ENCODE measurements at regions not wholly inside any gene's neighbourhood (a gene's known extent, or its start where the extent isn't known, plus 50 kb on each side); places are given as distances from the start of the nearest gene placed in this dataset.
"Not testable (repeated sequence)": the region's sequence is repeated elsewhere in the genome, so short reads cannot be mapped to it uniquely, and the experiment has no call there.

DNA sequence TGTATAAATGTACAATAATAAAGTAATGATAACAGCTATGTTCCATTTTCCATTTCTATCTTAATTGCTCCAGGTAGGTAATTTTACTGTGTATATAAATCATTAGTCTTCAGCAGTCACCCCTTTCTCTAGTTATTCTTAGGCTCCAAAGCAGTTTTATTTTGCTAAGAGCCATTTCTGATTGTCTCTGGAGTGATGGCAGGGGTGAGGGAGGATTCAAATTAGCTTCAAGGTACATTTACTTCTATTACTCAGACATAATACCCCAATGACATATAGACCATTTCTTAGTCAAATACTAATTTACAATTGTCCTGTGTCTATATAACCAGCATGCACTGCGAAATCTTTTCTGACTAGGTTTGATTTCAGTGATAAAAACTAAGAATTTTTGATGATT is 663.4 kb upstream of the PRMT6 start:
- H3K27me3 ChIP-seq = no peaks in the 10 kb centered on the region
- no peak for DNase-seq
- TF ChIP-seq POLR2A (IDR thresholded peaks at IDR 0.05) (no peak), POLR2AphosphoS5 (IDR thresholded peaks at IDR 0.05) (no peak), EP300 (IDR thresholded peaks at IDR 0.05) (no peak)
- TF ChIP-seq, protein P1, sequence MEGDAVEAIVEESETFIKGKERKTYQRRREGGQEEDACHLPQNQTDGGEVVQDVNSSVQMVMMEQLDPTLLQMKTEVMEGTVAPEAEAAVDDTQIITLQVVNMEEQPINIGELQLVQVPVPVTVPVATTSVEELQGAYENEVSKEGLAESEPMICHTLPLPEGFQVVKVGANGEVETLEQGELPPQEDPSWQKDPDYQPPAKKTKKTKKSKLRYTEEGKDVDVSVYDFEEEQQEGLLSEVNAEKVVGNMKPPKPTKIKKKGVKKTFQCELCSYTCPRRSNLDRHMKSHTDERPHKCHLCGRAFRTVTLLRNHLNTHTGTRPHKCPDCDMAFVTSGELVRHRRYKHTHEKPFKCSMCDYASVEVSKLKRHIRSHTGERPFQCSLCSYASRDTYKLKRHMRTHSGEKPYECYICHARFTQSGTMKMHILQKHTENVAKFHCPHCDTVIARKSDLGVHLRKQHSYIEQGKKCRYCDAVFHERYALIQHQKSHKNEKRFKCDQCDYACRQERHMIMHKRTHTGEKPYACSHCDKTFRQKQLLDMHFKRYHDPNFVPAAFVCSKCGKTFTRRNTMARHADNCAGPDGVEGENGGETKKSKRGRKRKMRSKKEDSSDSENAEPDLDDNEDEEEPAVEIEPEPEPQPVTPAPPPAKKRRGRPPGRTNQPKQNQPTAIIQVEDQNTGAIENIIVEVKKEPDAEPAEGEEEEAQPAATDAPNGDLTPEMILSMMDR (IDR thresholded peaks at IDR 0.05) = no peak
- H3K9me3 ChIP-seq = no peaks in the 10 kb centered on the region
- WGBS, 2 donors = 69 to 79% methylated on average over 1 of the region's 1 CpG
- no peak overlapping the region for H3K4me3 ChIP-seq
- H3K4me1 ChIP-seq = no peaks in the 10 kb centered on the region
- ATAC-seq (ENCODE audit: low FRiP score in 2 of 2) = no peak
- no peak overlapping the region for H3K27ac ChIP-seq
- no peaks in the 10 kb centered on the region for H3K36me3 ChIP-seq

DNA sequence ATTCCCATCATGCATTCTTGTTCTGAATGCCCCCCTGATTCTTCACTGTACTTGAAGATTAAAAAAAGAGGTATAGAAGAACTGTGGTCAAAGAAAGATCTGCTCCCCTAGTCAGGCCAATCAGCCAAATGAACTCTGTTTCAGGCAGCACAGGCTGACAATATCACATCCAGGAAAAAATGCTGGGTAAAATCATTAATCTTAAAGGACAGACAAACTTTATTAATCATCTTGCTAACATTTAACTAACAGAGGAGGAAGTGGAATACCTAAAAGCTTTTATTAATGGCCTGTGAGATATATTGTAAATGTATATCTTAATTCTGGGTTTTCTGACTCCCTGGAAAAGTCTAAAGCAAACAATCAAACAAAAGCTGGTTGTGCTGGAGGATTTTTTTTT is 660.5 kb upstream of the PRMT6 start:
- TF ChIP-seq EP300 (IDR thresholded peaks at IDR 0.05) = no peak
- TF ChIP-seq, protein P1 (IDR thresholded peaks at IDR 0.05) = no peak
- no peak for TF ChIP-seq POLR2AphosphoS5 (IDR thresholded peaks at IDR 0.05)
- Histone ChIP-seq H3K9me3 (no peaks in the 10 kb centered on the region), H3K4me3 (no peak overlapping the region), H3K4me1 (no peaks in the 10 kb centered on the region), H3K27me3 (no peaks in the 10 kb centered on the region), H3K27ac (no peak overlapping the region), H3K36me3 (no peaks in the 10 kb centered on the region)
- DNase-seq (no peak), ATAC-seq (ENCODE audit: low FRiP score in 2 of 2) (no peak)

DNA sequence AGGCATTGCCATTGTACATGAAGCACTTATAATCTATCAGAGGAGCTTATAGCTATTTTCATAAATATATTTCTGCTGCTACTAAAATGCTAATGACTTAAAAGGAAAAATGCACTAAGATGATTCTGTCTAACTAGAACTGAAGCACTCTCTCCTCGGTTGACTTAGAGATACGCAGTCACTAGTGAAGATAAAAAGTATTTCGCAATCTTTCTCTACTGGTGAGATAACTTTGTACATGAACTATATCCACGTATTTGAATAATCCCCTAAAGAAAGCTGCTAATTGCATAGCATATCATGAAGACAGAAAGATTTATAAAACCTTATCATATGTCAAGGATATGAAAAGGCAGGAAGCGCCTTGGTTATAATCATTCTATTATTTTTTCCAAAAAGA is 658.1 kb upstream of the PRMT6 start:
- WGBS, 2 donors = 70 to 75% methylated on average over 5 of the region's 5 CpGs
- DNase-seq (no peak), ATAC-seq (ENCODE audit: low FRiP score in 2 of 2) (no peak)
- H3K4me1 ChIP-seq = no peaks in the 10 kb centered on the region
- H3K27me3 ChIP-seq = no peaks in the 10 kb centered on the region
- TF ChIP-seq POLR2A (IDR thresholded peaks at IDR 0.05) (no peak), POLR2AphosphoS5 (IDR thresholded peaks at IDR 0.05) (no peak), EP300 (IDR thresholded peaks at IDR 0.05) (no peak)
- TF ChIP-seq, protein P1 (IDR thresholded peaks at IDR 0.05) = no peak
- H3K9me3 ChIP-seq = no peaks in the 10 kb centered on the region
- H3K27ac ChIP-seq = no peak overlapping the region
- H3K36me3 ChIP-seq = no peaks in the 10 kb centered on the region
- H3K4me3 ChIP-seq = no peak overlapping the region

DNA sequence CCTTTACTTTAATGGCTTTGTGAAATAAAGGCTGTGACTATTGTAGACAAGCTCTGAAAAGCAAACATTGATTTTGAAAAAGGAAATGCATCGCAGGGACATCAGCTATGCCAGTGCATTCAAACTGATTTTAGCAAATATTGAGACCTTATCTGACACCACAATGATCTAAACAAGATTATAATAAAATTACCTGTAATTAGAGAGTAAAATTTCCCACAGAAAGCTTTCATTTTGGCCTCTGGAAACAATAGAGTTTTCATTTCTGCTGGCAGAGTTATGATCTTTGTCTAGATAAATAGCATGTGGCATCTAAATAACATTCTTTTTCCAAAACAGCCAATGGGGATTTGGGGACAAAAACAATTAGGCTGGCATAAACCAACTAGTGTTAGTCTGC is 650.4 kb upstream of the PRMT6 start:
- no peaks in the 10 kb centered on the region for H3K27me3 ChIP-seq
- H3K4me1 ChIP-seq = no peaks in the 10 kb centered on the region
- no peak overlapping the region for H3K27ac ChIP-seq
- 69 to 80% methylated on average over 1 of the region's 1 CpG for WGBS, 2 donors
- no peaks in the 10 kb centered on the region for H3K36me3 ChIP-seq
- H3K9me3 ChIP-seq = no peaks in the 10 kb centered on the region
- ATAC-seq (ENCODE audit: low FRiP score in 2 of 2) (no peak), DNase-seq (no peak)
- TF ChIP-seq, protein P1 (IDR thresholded peaks at IDR 0.05) = no peak
- TF ChIP-seq POLR2A (IDR thresholded peaks at IDR 0.05) (no peak), POLR2AphosphoS5 (IDR thresholded peaks at IDR 0.05) (no peak), EP300 (IDR thresholded peaks at IDR 0.05) (no peak)
- H3K4me3 ChIP-seq = no peak overlapping the region

DNA sequence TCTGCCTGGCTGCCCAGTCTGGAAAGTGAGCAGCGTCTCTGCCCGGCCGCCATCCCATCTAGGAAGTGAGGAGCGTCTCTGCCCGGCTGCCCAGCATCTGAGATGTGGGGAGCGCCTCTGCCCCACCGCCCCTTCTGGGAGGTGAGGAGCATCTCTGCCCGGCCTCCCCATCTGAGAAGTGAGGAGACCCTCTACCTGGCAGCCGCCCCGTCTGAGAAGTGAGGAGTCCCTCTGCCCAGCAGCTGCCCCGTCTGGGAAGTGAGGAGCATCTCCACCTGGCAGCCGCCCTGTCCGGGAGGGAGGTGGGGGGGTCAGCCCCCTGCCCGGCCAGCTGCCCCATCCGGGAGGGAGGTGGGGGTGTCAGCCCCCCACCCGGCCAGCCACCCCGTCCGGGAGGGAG is 644.2 kb upstream of the PRMT6 start:
- 90 to 100% methylated on average over 7 to 12 of the region's 18 CpGs for WGBS, 2 donors
- H3K27ac ChIP-seq; H3K27me3 ChIP-seq; H3K36me3 ChIP-seq; H3K4me1 ChIP-seq; H3K4me3 ChIP-seq; ATAC-seq (ENCODE audit: low FRiP score in 2 of 2); H3K9me3 ChIP-seq: not testable (repeated sequence)
- DNase-seq = peak in 1 of 2 donors; percentile 55
